Mesenchymal stem cell (in vitro differentiated cells and primary cell): ENCODE measurements at regions not wholly inside any gene's neighbourhood (a gene's known extent, or its start where the extent isn't known, plus 50 kb on each side); places are given as distances from the start of the nearest gene placed in this dataset.

Experiments used
- DNase-seq: peaks from one replicate; pipeline ENCODE4 v3.0.0-alpha.2; 2013
- H2AFZ ChIP-seq: one replicate; pipeline ENCODE4 v1.6.1; 2013; ENCODE audit warnings: low read depth, mild to moderate bottlenecking, control low read depth, inconsistent platforms, low read length, moderate library complexity
- H2AK5ac ChIP-seq: 2 replicates; pipeline ENCODE4 v1.6.1; 2013; ENCODE audit warnings: low read length, moderate library complexity, mild to moderate bottlenecking, inconsistent platforms; ENCODE audit not compliant: severe bottlenecking
- H2BK120ac ChIP-seq: one replicate; pipeline ENCODE4 v1.6.1; 2013; ENCODE audit warnings: low read depth, mild to moderate bottlenecking, inconsistent platforms, low read length, moderate library complexity
- H2BK12ac ChIP-seq, 2 experiments: one replicate each; pipeline ENCODE4 v1.6.1; 2013; ENCODE audit warnings: inconsistent platforms in 2 of 2, low read length in 2 of 2, mild to moderate bottlenecking in 2 of 2, moderate library complexity in 2 of 2, control low read depth in 1 of 2
- H2BK15ac ChIP-seq: one replicate; pipeline ENCODE4 v1.6.1; 2013; ENCODE audit warnings: mild to moderate bottlenecking, low read depth, inconsistent platforms; ENCODE audit not compliant: poor library complexity, severe bottlenecking
- H2BK5ac ChIP-seq: 2 replicates; pipeline ENCODE4 v1.6.1; 2013; ENCODE audit warnings: low read depth, mild to moderate bottlenecking, low read length, control low read depth, inconsistent platforms; ENCODE audit not compliant: poor library complexity, severe bottlenecking
- H3K14ac ChIP-seq, 2 experiments: one replicate each; pipeline ENCODE4 v1.6.1; 2013; ENCODE audit warnings: inconsistent platforms in 2 of 2, low read length in 2 of 2, control low read depth in 1 of 2, mild to moderate bottlenecking in 1 of 2, moderate library complexity in 1 of 2
- H3K18ac ChIP-seq, 2 experiments: one replicate each; pipeline ENCODE4 v1.6.1; 2013; ENCODE audit warnings: inconsistent platforms in 2 of 2, low read length in 2 of 2, control low read depth in 1 of 2, low read depth in 1 of 2, mild to moderate bottlenecking in 1 of 2
- H3K23ac ChIP-seq, 2 experiments: one replicate each; pipeline ENCODE4 v1.6.1; 2013; ENCODE audit warnings: inconsistent platforms in 2 of 2, low read length in 2 of 2, mild to moderate bottlenecking in 2 of 2, moderate library complexity in 2 of 2, control low read depth in 1 of 2
- H3K27ac ChIP-seq: 2 replicates; pipeline ENCODE4 v1.5.1; 2013; ENCODE audit warnings: mild to moderate bottlenecking, moderate library complexity, low read length, control low read depth, inconsistent platforms; ENCODE audit not compliant: poor library complexity, severe bottlenecking
- H3K27me3 ChIP-seq, 2 experiments: 2 replicates each; pipeline versions ENCODE4 v1.6.1 to v1.7.0; 2013; ENCODE audit warnings: low read length in 2 of 2, mild to moderate bottlenecking in 2 of 2, moderate library complexity in 2 of 2, control low read depth in 1 of 2, inconsistent platforms in 1 of 2; ENCODE audit not compliant: control insufficient read depth in 1 of 2, insufficient read depth in 1 of 2
- H3K36me3 ChIP-seq, 2 experiments: 2 replicates each; pipeline versions ENCODE4 v1.6.1 to v1.7.0; 2013; ENCODE audit warnings: low read length in 2 of 2, control low read depth in 1 of 2, inconsistent platforms in 1 of 2, low read depth in 1 of 2, mild to moderate bottlenecking in 1 of 2; ENCODE audit not compliant: insufficient read depth in 2 of 2, control insufficient read depth in 1 of 2
- H3K4ac ChIP-seq, 2 experiments: one replicate each; pipeline ENCODE4 v1.6.1; 2013; ENCODE audit warnings: inconsistent platforms in 2 of 2, low read length in 2 of 2, mild to moderate bottlenecking in 2 of 2, moderate library complexity in 2 of 2, control low read depth in 1 of 2, low read depth in 1 of 2
- H3K4me1 ChIP-seq: 2 replicates; pipeline ENCODE4 v1.6.1; 2013; ENCODE audit warnings: low read depth, low read length, control low read depth; ENCODE audit not compliant: control insufficient read depth, insufficient read depth
- H3K4me2 ChIP-seq: 2 replicates; pipeline ENCODE4 v1.6.1; 2013; ENCODE audit warnings: low read length, mild to moderate bottlenecking, inconsistent platforms; ENCODE audit not compliant: poor library complexity, severe bottlenecking
- H3K4me3 ChIP-seq, 2 experiments: 2 replicates each; pipeline versions ENCODE4 v1.5.1 to v1.7.0; 2013; ENCODE audit warnings: low read length in 2 of 2, mild to moderate bottlenecking in 2 of 2, control low read depth in 1 of 2, low read depth in 1 of 2; ENCODE audit not compliant: insufficient read depth in 1 of 2
- H3K79me1 ChIP-seq: replicated peaks from 2 replicates; pipeline ENCODE4 v1.6.1; 2013; ENCODE audit warnings: mild to moderate bottlenecking, control low read depth, low read length, inconsistent platforms; ENCODE audit not compliant: poor library complexity, severe bottlenecking
- H3K9ac ChIP-seq: 2 replicates; pipeline ENCODE4 v1.7.0; 2013; ENCODE audit warnings: mild to moderate bottlenecking, low read length, moderate library complexity
- H3K9me3 ChIP-seq: 2 replicates; pipeline ENCODE4 v1.7.0; 2013; ENCODE audit warnings: mild to moderate bottlenecking, low read length; ENCODE audit not compliant: control insufficient read depth
- H4K8ac ChIP-seq: one replicate; pipeline ENCODE4 v1.6.1; 2013; ENCODE audit warnings: inconsistent platforms, mild to moderate bottlenecking, low read length, moderate library complexity
- H4K91ac ChIP-seq: one replicate; pipeline ENCODE4 v1.6.1; 2013; ENCODE audit warnings: mild to moderate bottlenecking, low read length, inconsistent platforms
- WGBS: methylation state at CpG from one replicate; pipeline ENCODE4 v1.1.7; 2013; ENCODE audit warnings: mixed read lengths; 5-methylcytosine and 5-hydroxymethylcytosine counted together

DNA sequence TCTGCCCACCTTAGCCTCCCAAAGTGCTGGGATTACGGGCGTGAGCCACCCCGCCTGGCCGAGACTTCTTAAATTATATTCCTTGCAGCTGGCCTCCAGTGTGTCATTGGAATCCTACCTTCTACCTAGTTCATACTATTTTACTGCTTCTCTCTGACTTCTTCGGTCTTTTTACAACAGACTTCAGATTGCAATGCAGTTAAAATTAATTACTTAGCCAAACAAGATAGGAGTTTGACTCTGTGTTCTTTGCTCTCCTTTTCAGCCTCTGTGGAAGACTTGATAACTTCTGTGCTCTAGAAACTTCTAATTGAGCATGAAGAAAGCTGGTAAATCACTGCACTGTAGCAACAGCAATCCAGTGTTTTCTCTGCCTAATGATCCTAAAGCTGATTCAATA lies 199.5 kb downstream of the GASK1B start:
- Histone ChIP-seq H2BK5ac (no peak overlapping the region), H3K4me2 (no peak overlapping the region), H3K36me3 (no peaks in the 10 kb centered on the region), H3K18ac (no peak overlapping the region), H3K27ac (no peak overlapping the region), H2BK12ac (no peak overlapping the region), H3K9me3 (no peaks in the 10 kb centered on the region), H3K14ac (no peak overlapping the region), H3K27me3 (no peaks in the 10 kb centered on the region), H3K4me1 (no peaks in the 10 kb centered on the region), H2BK15ac (no peak overlapping the region), H3K4ac (no peak overlapping the region), H2AFZ (no peak overlapping the region), H4K8ac (no peak overlapping the region), H3K9ac (no peak overlapping the region), H2BK120ac (no peak overlapping the region), H4K91ac (no peak overlapping the region), H3K4me3 (no peak overlapping the region), H3K23ac (no peak overlapping the region), H3K79me1 (no peaks in the 10 kb centered on the region), H2AK5ac (no peak overlapping the region)
- DNase-seq: no peak
- 93% methylated on average over 5 of the region's 5 CpGs for WGBS

DNA sequence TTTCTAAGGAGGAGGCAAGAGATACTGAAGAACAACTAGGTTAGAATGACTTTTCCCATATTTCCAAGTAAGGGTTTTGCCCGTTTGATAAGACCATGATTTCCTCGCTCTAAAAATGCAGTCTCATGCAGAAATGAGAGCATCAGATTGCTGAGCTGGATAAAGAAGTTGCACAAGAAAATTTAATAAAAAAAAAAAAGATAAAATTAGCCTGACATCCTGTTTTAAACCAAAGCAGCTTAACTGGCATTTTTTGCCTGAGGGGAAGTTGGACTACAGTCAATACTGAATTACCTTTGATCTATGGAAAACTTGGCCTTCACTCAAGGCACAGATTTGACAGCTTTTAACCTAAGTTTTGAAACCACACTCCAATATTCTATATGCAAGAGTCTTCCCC lies 208.4 kb downstream of the GASK1B start:
- H3K27ac ChIP-seq: no peak overlapping the region
- H3K4me2 ChIP-seq: no peak overlapping the region
- no peaks in the 10 kb centered on the region for H3K27me3 ChIP-seq
- H3K14ac ChIP-seq: no peak overlapping the region
- no peak overlapping the region for H3K18ac ChIP-seq
- H3K4ac ChIP-seq: no peak overlapping the region
- H3K9ac ChIP-seq: no peak overlapping the region
- H2BK15ac ChIP-seq: no peak overlapping the region
- no peak overlapping the region for H2AK5ac ChIP-seq
- 80% methylated on average over 1 of the region's 2 CpGs for WGBS
- no peak for DNase-seq
- H3K9me3 ChIP-seq: no peaks in the 10 kb centered on the region
- no peak overlapping the region for H2BK120ac ChIP-seq
- no peak overlapping the region for H2AFZ ChIP-seq
- H4K91ac ChIP-seq: no peak overlapping the region
- H2BK5ac ChIP-seq: no peak overlapping the region
- no peaks in the 10 kb centered on the region for H3K4me1 ChIP-seq
- H2BK12ac ChIP-seq: no peak overlapping the region
- H3K79me1 ChIP-seq: no peaks in the 10 kb centered on the region
- H3K36me3 ChIP-seq: no peaks in the 10 kb centered on the region
- H4K8ac ChIP-seq: no peak overlapping the region
- H3K23ac ChIP-seq: no peak overlapping the region
- H3K4me3 ChIP-seq: no peak overlapping the region

- H3K27me3 ChIP-seq: no peaks in the 10 kb centered on the region
- H4K8ac ChIP-seq: no peak overlapping the region
- H3K4ac ChIP-seq: no peak overlapping the region
- H3K9me3 ChIP-seq: no peaks in the 10 kb centered on the region
- no peak overlapping the region for H2BK120ac ChIP-seq
- no peak overlapping the region for H3K9ac ChIP-seq
- no peak overlapping the region for H3K14ac ChIP-seq
- no peaks in the 10 kb centered on the region for H3K36me3 ChIP-seq
- no peak overlapping the region for H3K23ac ChIP-seq
- H3K4me3 ChIP-seq: no peak overlapping the region
- H3K4me2 ChIP-seq: no peak overlapping the region
- no peak for DNase-seq
- H2AFZ ChIP-seq: no peak overlapping the region
- no peak overlapping the region for H2BK12ac ChIP-seq
- no peak overlapping the region for H2BK5ac ChIP-seq
- no peaks in the 10 kb centered on the region for H3K79me1 ChIP-seq
- no peak overlapping the region for H2BK15ac ChIP-seq
- no peak overlapping the region for H2AK5ac ChIP-seq
- H3K4me1 ChIP-seq: no peaks in the 10 kb centered on the region
- H3K18ac ChIP-seq: no peak overlapping the region
- no peak overlapping the region for H3K27ac ChIP-seq
- no peak overlapping the region for H4K91ac ChIP-seq
- WGBS: no CpG with 5 or more reads among the region's 2 CpGs
Observed at GRCh38 chr4:157961229-157961990, 211.4 kb downstream of the GASK1B start.

DNA sequence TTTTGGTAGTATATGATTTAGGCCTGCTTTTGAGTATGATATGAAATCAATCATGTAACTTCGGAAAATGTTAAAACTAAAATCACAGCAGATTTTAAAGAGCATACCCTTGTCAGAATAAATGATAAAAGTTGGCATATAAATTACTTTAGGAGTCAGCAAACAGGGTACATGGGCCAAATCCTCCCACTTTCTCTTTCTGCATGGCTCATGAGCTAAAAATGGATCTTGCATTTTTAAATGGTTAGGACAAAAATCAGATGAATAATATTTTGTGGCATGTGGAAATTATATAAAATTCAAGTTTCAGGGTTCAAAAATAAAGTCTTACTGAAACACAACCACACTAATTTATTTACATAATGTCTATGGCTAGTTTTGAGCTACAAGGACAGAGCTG lies 214.9 kb downstream of the GASK1B start:
- Histone ChIP-seq H3K4me2 (no peak overlapping the region), H3K9ac (no peak overlapping the region), H3K27ac (no peak overlapping the region), H2BK5ac (no peak overlapping the region), H3K36me3 (no peaks in the 10 kb centered on the region), H3K79me1 (no peaks in the 10 kb centered on the region), H2AK5ac (no peak overlapping the region), H2BK15ac (no peak overlapping the region), H2BK120ac (no peak overlapping the region), H3K4me1 (no peaks in the 10 kb centered on the region), H3K23ac (no peak overlapping the region), H2AFZ (no peak overlapping the region), H3K18ac (no peak overlapping the region), H4K8ac (no peak overlapping the region), H3K9me3 (no peaks in the 10 kb centered on the region), H3K14ac (no peak overlapping the region), H3K27me3 (no peaks in the 10 kb centered on the region), H2BK12ac (no peak overlapping the region), H3K4ac (no peak overlapping the region), H3K4me3 (no peak overlapping the region), H4K91ac (no peak overlapping the region)
- WGBS: no CpG with 5 or more reads among the region's 1 CpG
- no peak for DNase-seq
